HL-60 (cell line): ENCODE measurements at regions not wholly inside any gene's neighbourhood (a gene's known extent, or its start where the extent isn't known, plus 50 kb on each side); places are given as distances from the start of the nearest gene placed in this dataset.

Experiments
- CTCF ChIP-seq: IDR thresholded peaks from one replicate; pipeline ENCODE4 v1.5.1; 2011; ENCODE audit warnings: low read length, control low read depth, inconsistent platforms; ENCODE audit not compliant: insufficient read depth
- POLR2AphosphoS5 ChIP-seq: IDR thresholded peaks from 2 replicates; pipeline ENCODE4 v1.6.1; 2012; ENCODE audit warnings: low read depth

- TF ChIP-seq POLR2AphosphoS5 = no peak
- TF ChIP-seq CTCF = no peak
These were observed 1037.3 kb upstream of the WWC1 start for GRCh38 chr5:167254132-167254531.
